SKM-1 treated with dmso at 0.1 percent for 144 hours (cell line): ENCODE measurements at regions not wholly inside any gene's neighbourhood (a gene's known extent, or its start where the extent isn't known, plus 50 kb on each side); places are given as distances from the start of the nearest gene placed in this dataset.
"Not testable (repeated sequence)": the region's sequence is repeated elsewhere in the genome, so short reads cannot be mapped to it uniquely, and the experiment has no call there.

Experiments
- DNase-seq: peaks from one replicate; lab custom pipeline; 2025; ENCODE audit not compliant: unreplicated experiment; lab: John Stamatoyannopoulos, UW

GRCh38 chr18:9048808-9049494, 53.5 kb upstream of the NDUFV2 start:
- DNase-seq: no peak

GRCh38 chr18:9049495-9049809, 53.0 kb upstream of the NDUFV2 start:
- DNase-seq: no peak

- not testable (repeated sequence) for DNase-seq
Measured at GRCh38 chr18:9050628-9051284, 51.7 kb upstream of the NDUFV2 start.
